H1 (cell line): ENCODE measurements at regions not wholly inside any gene's neighbourhood (a gene's known extent, or its start where the extent isn't known, plus 50 kb on each side); places are given as distances from the start of the nearest gene placed in this dataset.

Experiments used
- CHD1 ChIP-seq: IDR thresholded peaks from 2 replicates; pipeline ENCODE4 v1.6.1; 2012; ENCODE audit warnings: low read depth, low read length, improper control_type of control experiment
- CHD2 ChIP-seq: IDR thresholded peaks from 2 replicates; pipeline ENCODE4 v1.6.1; 2012; ENCODE audit warnings: low read length, improper control_type of control experiment
- CTBP2 ChIP-seq: IDR thresholded peaks from 2 replicates; pipeline ENCODE4 v1.7.0; 2011; ENCODE audit warnings: borderline replicate concordance, mild to moderate bottlenecking, moderate library complexity, mixed read lengths, low read length; ENCODE audit not compliant: insufficient read depth, insufficient read length
- FOSL1 ChIP-seq: IDR thresholded peaks from 2 replicates; pipeline ENCODE4 v1.6.1; 2011; ENCODE audit warnings: mild to moderate bottlenecking, low read depth, low read length, moderate library complexity; ENCODE audit not compliant: insufficient read depth
- RXRA ChIP-seq: IDR thresholded peaks from 2 replicates; pipeline ENCODE4 v1.6.1; 2011; ENCODE audit warnings: low read depth, mild to moderate bottlenecking, low read length, moderate library complexity; ENCODE audit not compliant: insufficient read depth
- SP4 ChIP-seq: IDR thresholded peaks from 2 replicates; pipeline ENCODE4 v1.6.1; 2012; ENCODE audit warnings: low read length, inconsistent platforms
- SUZ12 ChIP-seq: fragments of 200-600 bp; sonication (generic); IDR thresholded peaks from 2 replicates; pipeline ENCODE4 v1.6.1; 2012; ENCODE audit warnings: mild to moderate bottlenecking, inconsistent platforms, low read length, moderate library complexity, mixed read lengths
- TBP ChIP-seq: IDR thresholded peaks from 2 replicates; pipeline ENCODE4 v1.6.1; 2011; ENCODE audit warnings: low read depth, low read length, improper control_type of control experiment
- TF ChIP-seq, protein P1 (sequence below): fragments of 300-600 bp; sonication (generic); IDR thresholded peaks from 2 replicates; pipeline ENCODE4 v1.7.1; 2012; ENCODE audit warnings: low read length, moderate library complexity, mild to moderate bottlenecking, inconsistent platforms; ENCODE audit not compliant: insufficient replicate concordance

DNA sequence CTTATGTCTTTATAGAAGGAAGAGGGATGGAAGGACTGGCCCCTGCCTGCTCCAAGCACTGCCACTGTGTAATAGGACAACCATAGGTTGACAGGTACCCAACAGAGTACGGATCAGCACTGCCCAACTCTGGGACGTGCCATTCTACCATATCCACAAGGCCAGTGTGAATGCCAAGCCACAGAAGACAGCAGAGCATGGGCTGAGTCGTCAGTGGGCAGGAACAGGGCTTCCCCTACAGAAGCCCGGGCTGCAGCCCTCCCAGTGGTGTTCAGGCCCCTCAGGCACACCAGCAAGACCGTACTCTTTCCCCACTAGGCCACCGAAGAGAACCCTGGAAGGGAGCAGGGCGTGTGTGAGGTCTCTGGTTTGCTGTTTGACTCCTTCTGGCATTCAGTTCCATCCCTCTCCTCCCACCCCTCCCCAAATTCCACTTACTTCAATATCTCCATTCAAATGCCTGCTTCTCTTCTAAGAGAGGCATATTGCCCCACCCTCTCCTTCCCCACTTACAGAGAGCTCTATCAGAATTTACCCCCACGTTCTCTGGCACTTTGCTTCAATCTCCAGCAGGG is 209.4 kb downstream of the FOXO1 start (continued):
- TF ChIP-seq, protein P1, sequence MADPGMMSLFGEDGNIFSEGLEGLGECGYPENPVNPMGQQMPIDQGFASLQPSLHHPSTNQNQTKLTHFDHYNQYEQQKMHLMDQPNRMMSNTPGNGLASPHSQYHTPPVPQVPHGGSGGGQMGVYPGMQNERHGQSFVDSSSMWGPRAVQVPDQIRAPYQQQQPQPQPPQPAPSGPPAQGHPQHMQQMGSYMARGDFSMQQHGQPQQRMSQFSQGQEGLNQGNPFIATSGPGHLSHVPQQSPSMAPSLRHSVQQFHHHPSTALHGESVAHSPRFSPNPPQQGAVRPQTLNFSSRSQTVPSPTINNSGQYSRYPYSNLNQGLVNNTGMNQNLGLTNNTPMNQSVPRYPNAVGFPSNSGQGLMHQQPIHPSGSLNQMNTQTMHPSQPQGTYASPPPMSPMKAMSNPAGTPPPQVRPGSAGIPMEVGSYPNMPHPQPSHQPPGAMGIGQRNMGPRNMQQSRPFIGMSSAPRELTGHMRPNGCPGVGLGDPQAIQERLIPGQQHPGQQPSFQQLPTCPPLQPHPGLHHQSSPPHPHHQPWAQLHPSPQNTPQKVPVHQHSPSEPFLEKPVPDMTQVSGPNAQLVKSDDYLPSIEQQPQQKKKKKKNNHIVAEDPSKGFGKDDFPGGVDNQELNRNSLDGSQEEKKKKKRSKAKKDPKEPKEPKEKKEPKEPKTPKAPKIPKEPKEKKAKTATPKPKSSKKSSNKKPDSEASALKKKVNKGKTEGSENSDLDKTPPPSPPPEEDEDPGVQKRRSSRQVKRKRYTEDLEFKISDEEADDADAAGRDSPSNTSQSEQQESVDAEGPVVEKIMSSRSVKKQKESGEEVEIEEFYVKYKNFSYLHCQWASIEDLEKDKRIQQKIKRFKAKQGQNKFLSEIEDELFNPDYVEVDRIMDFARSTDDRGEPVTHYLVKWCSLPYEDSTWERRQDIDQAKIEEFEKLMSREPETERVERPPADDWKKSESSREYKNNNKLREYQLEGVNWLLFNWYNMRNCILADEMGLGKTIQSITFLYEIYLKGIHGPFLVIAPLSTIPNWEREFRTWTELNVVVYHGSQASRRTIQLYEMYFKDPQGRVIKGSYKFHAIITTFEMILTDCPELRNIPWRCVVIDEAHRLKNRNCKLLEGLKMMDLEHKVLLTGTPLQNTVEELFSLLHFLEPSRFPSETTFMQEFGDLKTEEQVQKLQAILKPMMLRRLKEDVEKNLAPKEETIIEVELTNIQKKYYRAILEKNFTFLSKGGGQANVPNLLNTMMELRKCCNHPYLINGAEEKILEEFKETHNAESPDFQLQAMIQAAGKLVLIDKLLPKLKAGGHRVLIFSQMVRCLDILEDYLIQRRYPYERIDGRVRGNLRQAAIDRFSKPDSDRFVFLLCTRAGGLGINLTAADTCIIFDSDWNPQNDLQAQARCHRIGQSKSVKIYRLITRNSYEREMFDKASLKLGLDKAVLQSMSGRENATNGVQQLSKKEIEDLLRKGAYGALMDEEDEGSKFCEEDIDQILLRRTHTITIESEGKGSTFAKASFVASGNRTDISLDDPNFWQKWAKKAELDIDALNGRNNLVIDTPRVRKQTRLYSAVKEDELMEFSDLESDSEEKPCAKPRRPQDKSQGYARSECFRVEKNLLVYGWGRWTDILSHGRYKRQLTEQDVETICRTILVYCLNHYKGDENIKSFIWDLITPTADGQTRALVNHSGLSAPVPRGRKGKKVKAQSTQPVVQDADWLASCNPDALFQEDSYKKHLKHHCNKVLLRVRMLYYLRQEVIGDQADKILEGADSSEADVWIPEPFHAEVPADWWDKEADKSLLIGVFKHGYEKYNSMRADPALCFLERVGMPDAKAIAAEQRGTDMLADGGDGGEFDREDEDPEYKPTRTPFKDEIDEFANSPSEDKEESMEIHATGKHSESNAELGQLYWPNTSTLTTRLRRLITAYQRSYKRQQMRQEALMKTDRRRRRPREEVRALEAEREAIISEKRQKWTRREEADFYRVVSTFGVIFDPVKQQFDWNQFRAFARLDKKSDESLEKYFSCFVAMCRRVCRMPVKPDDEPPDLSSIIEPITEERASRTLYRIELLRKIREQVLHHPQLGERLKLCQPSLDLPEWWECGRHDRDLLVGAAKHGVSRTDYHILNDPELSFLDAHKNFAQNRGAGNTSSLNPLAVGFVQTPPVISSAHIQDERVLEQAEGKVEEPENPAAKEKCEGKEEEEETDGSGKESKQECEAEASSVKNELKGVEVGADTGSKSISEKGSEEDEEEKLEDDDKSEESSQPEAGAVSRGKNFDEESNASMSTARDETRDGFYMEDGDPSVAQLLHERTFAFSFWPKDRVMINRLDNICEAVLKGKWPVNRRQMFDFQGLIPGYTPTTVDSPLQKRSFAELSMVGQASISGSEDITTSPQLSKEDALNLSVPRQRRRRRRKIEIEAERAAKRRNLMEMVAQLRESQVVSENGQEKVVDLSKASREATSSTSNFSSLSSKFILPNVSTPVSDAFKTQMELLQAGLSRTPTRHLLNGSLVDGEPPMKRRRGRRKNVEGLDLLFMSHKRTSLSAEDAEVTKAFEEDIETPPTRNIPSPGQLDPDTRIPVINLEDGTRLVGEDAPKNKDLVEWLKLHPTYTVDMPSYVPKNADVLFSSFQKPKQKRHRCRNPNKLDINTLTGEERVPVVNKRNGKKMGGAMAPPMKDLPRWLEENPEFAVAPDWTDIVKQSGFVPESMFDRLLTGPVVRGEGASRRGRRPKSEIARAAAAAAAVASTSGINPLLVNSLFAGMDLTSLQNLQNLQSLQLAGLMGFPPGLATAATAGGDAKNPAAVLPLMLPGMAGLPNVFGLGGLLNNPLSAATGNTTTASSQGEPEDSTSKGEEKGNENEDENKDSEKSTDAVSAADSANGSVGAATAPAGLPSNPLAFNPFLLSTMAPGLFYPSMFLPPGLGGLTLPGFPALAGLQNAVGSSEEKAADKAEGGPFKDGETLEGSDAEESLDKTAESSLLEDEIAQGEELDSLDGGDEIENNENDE = no peak
- TF ChIP-seq SUZ12 (no peak), SP4 (no peak), CHD1 (no peak), TBP (no peak), CTBP2 (no peak), FOSL1 (no peak), RXRA (no peak), CHD2 (no peak)
